Mesendoderm (in vitro differentiated cells): ENCODE measurements at regions not wholly inside any gene's neighbourhood (a gene's known extent, or its start where the extent isn't known, plus 50 kb on each side); places are given as distances from the start of the nearest gene placed in this dataset. TPM values are rescaled to one million over a fixed set of nuclear protein-coding genes. Genes with fewer than 3 reads are reported as not detected.

Source experiments
- DNase-seq: peaks from one replicate; pipeline ENCODE4 v3.0.0; 2013
- H2AK5ac ChIP-seq: 2 replicates; pipeline ENCODE4 v1.6.1; 2013; ENCODE audit warnings: low read length, inconsistent platforms
- H2BK120ac ChIP-seq: 2 replicates; pipeline ENCODE4 v1.6.1; 2013; ENCODE audit warnings: low read depth, mild to moderate bottlenecking, low read length, moderate library complexity, mixed read lengths
- H2BK15ac ChIP-seq: replicated peaks from 2 replicates; pipeline ENCODE4 v1.6.1; 2013; ENCODE audit warnings: low read depth, mild to moderate bottlenecking, moderate library complexity
- H2BK5ac ChIP-seq: 2 replicates; pipeline ENCODE4 v1.6.1; 2013; ENCODE audit warnings: low read length, inconsistent platforms
- H3K18ac ChIP-seq: 2 replicates; pipeline ENCODE4 v1.6.1; 2013; ENCODE audit warnings: mild to moderate bottlenecking, low read length, mixed read lengths
- H3K23ac ChIP-seq: one replicate; pipeline ENCODE4 v1.6.1; 2013; ENCODE audit warnings: low read length
- H3K27ac ChIP-seq: 2 replicates; pipeline ENCODE4 v1.5.1; 2013; ENCODE audit warnings: low read depth, mild to moderate bottlenecking, inconsistent platforms, low read length, moderate library complexity
- H3K27me3 ChIP-seq: 2 replicates; pipeline ENCODE4 v1.6.1; 2013; ENCODE audit warnings: low read length, control low read depth, mild to moderate bottlenecking, inconsistent platforms; ENCODE audit not compliant: insufficient read depth, poor library complexity
- H3K36me3 ChIP-seq: 2 replicates; pipeline ENCODE4 v1.6.1; 2013; ENCODE audit warnings: low read length, inconsistent platforms; ENCODE audit not compliant: control insufficient read depth, insufficient read depth
- H3K4ac ChIP-seq: one replicate; pipeline ENCODE4 v1.6.1; 2013; ENCODE audit warnings: low read depth, mild to moderate bottlenecking, low read length, moderate library complexity
- H3K4me1 ChIP-seq: 2 replicates; pipeline ENCODE4 v1.6.1; 2013; ENCODE audit warnings: low read depth, low read length, inconsistent platforms; ENCODE audit not compliant: control insufficient read depth
- H3K4me2 ChIP-seq: 2 replicates; pipeline ENCODE4 v1.6.1; 2013; ENCODE audit warnings: low read length
- H3K4me3 ChIP-seq: 2 replicates; pipeline ENCODE4 v1.5.1; 2013; ENCODE audit warnings: mild to moderate bottlenecking, low read length
- H3K56ac ChIP-seq: one replicate; pipeline ENCODE4 v1.6.1; 2013; ENCODE audit warnings: low read length
- H3K79me1 ChIP-seq: 2 replicates; pipeline ENCODE4 v1.6.1; 2013; ENCODE audit warnings: low read length, inconsistent platforms
- H3K79me2 ChIP-seq: 2 replicates; pipeline ENCODE4 v1.6.1; 2013; ENCODE audit warnings: mild to moderate bottlenecking, low read length; ENCODE audit not compliant: control insufficient read depth, insufficient read depth
- H3K9ac ChIP-seq: 2 replicates; pipeline ENCODE4 v1.6.1; 2013; ENCODE audit warnings: low read length, inconsistent platforms
- H4K5ac ChIP-seq: one replicate; pipeline ENCODE4 v1.6.1; 2013; ENCODE audit warnings: low read length
- H4K8ac ChIP-seq: one replicate; pipeline ENCODE4 v1.6.1; 2013; ENCODE audit warnings: low read depth, mild to moderate bottlenecking, control low read depth, low read length, moderate library complexity
- WGBS: extraction: QIAGEN DNeasy Blood & Tissue Kit; methylation state at CpG from one replicate; pipeline ENCODE4 v1.1.7; 2013; ENCODE audit warnings: low lambda C conversion rate, missing lambda C conversion rate; ENCODE audit not compliant: insufficient coverage; ENCODE audit errors: extremely low coverage; 5-methylcytosine and 5-hydroxymethylcytosine counted together
- small RNA-seq: library from polyadenylated mRNA; stranded (forward); fragments of <200 nt; extraction: miRNeasy Mini kit (QIAGEN cat#:217004); gene quantifications from one replicate; pipeline ENCODE3, GENCODE V24; 2013; ENCODE audit not compliant: insufficient read depth

DNA sequence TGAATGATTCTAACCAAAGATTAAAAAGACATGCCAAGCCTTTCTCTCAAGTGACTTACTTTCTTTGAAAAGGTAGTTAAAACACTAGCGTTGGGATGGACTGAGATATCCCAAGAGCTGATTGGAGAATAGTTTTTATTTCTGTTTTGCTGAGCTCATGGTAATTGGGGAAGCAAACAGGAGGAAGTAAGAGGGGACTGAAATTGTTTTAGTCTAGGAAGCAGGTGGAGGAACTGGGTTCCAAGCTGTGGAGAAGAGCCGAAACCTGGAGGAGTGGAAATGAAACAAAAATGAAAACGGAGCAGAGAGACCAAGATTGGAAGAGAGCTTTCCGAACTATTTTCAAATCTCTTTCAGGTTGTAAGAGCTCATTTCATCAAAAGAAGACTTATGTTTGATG, 59.9 kb upstream of the TENT5A start:
- no peak overlapping the region for H4K8ac ChIP-seq
- no peak overlapping the region for H3K9ac ChIP-seq
- no peak overlapping the region for H3K23ac ChIP-seq
- H3K4me2 ChIP-seq = no peak overlapping the region
- H3K4me1 ChIP-seq = no peaks in the 10 kb centered on the region
- no CpG with 5 or more reads among the region's 4 CpGs for WGBS
- H2BK15ac ChIP-seq = no peak overlapping the region
- no peak overlapping the region for H2AK5ac ChIP-seq
- no peak overlapping the region for H3K56ac ChIP-seq
- no peak overlapping the region for H4K5ac ChIP-seq
- H2BK120ac ChIP-seq = no peak overlapping the region
- H3K36me3 ChIP-seq = no peaks in the 10 kb centered on the region
- H3K27ac ChIP-seq = no peak overlapping the region
- no peaks in the 10 kb centered on the region for H3K79me2 ChIP-seq
- H3K4me3 ChIP-seq = no peak overlapping the region
- no peak overlapping the region for H3K18ac ChIP-seq
- DNase-seq = no peak
- no peak overlapping the region for H3K4ac ChIP-seq
- no peak overlapping the region for H2BK5ac ChIP-seq
- no peaks in the 10 kb centered on the region for H3K79me1 ChIP-seq
- H3K27me3 ChIP-seq = no peaks in the 10 kb centered on the region

DNA sequence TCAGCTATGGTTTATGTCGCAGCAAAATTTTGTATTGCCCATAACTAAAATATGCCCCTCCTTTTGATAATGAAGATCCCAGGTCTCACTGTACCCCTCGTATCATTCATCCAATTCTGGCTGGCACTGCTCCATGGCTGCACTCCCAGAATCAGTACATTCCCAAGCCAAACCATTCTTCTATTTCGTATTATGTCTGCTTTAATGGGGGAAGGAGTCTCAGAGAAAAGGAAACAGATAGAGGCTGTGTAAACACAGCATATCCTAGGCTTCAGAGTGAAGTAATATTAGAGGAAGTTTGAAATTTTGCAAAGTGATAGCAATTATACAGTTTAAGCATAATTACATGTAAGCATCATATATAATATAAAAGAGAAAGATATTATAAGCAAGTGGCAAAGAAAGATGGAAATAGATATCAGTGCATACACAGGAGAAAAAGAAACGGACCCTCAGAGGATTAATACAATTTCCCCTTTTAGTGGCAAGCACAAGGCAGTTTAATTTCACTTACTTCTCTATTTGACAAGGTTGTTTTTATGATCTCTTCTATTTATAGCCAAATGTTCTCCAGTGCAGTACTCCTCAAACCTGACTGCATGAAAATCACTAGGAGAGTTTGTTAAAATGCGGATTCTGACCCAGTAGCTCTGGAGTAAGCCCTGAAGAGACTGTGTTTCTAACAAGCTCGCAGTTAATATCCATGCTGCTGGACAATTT, 56.5 kb upstream of the TENT5A start:
- Histone ChIP-seq H3K4me3 (no peak overlapping the region), H3K23ac (no peak overlapping the region), H3K36me3 (no peaks in the 10 kb centered on the region), H4K5ac (no peak overlapping the region), H3K27ac (no peak overlapping the region), H2BK5ac (no peak overlapping the region), H3K56ac (no peak overlapping the region), H3K79me2 (no peaks in the 10 kb centered on the region), H4K8ac (no peak overlapping the region), H3K4me1 (no peaks in the 10 kb centered on the region), H2BK15ac (no peak overlapping the region), H3K79me1 (no peaks in the 10 kb centered on the region), H3K4me2 (no peak overlapping the region), H3K4ac (no peak overlapping the region), H2AK5ac (no peak overlapping the region), H3K9ac (no peak overlapping the region), H3K18ac (no peak overlapping the region), H2BK120ac (no peak overlapping the region), H3K27me3 (no peaks in the 10 kb centered on the region)
- no CpG with 5 or more reads among the region's 6 CpGs for WGBS
- DNase-seq = no peak

DNA sequence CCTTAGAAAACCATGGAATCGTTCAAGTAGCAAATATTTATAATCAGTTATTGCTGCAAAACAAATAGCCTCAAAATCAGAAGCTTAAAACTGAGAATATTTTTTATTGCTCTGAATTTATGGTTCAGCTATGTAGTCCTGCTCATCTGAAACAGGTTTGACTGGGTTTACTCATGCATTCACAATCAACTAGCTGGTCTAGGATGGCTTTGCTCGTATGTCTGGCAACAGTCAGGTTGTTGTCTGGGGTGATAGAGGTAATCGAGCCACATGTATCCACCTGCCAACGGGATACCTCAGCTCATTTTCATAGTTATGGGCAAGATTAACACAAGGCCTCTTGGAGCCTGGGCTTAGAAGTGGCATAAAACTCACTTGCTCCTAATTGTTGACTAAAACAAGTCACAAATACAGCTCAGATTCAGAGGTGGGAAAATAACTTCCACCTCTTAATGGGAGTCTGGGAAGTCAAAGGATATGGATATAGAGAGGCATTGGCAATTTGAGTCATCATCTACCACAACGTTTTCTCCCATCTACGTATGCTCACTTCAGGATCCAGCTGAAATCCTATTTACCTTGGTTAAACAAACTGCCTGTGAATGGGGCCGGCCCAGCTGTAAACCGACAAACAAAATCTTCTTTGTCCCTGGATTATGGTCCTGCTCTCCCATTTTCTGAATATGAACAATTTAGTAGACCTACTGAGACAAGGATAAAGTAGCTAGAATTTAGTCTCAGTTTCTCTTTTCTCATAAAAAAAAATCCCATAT, 54.5 kb upstream of the TENT5A start:
- Histone ChIP-seq H3K79me2 (no peaks in the 10 kb centered on the region), H2BK15ac (no peak overlapping the region), H3K4ac (no peak overlapping the region), H4K5ac (no peak overlapping the region), H3K4me2 (no peak overlapping the region), H3K36me3 (no peaks in the 10 kb centered on the region), H3K18ac (no peak overlapping the region), H3K79me1 (no peaks in the 10 kb centered on the region), H2BK5ac (no peak overlapping the region), H3K23ac (no peak overlapping the region), H3K56ac (no peak overlapping the region), H3K27ac (no peak overlapping the region), H4K8ac (no peak overlapping the region), H3K27me3 (no peaks in the 10 kb centered on the region), H3K4me3 (no peak overlapping the region), H2BK120ac (no peak overlapping the region), H2AK5ac (no peak overlapping the region), H3K9ac (no peak overlapping the region), H3K4me1 (no peaks in the 10 kb centered on the region)
- WGBS = no CpG with 5 or more reads among the region's 8 CpGs
- DNase-seq = no peak

DNA sequence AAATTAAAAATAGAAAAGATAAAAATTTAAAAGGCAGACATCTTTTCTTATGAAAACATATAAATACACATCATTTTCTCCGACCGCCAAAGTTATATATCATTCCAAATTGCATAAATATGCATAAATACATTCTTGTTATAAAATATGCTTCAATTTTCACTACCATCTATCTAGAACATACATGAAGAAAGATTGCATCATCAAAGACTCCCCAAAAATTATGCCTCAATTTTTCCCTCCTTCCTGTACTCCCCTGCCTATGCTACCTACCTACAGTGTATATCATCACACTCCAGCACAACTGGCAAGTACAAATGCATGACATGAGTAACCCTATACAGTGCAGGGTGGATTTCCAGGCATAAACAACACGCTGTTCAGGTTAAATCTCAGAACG, 49.9 kb upstream of the TENT5A start:
- Histone ChIP-seq H3K23ac (no peak overlapping the region), H3K27me3 (no peaks in the 10 kb centered on the region), H3K4me1 (no peaks in the 10 kb centered on the region), H3K27ac (no peak overlapping the region), H3K36me3 (no peaks in the 10 kb centered on the region), H3K56ac (no peak overlapping the region), H3K18ac (no peak overlapping the region), H3K79me1 (no peaks in the 10 kb centered on the region), H2AK5ac (no peak overlapping the region), H3K4ac (no peak overlapping the region), H4K8ac (no peak overlapping the region), H3K79me2 (no peaks in the 10 kb centered on the region), H4K5ac (no peak overlapping the region), H2BK15ac (no peak overlapping the region), H2BK120ac (no peak overlapping the region), H3K9ac (no peak overlapping the region), H3K4me2 (no peak overlapping the region), H3K4me3 (no peak overlapping the region), H2BK5ac (no peak overlapping the region)
- WGBS = no CpG with 5 or more reads among the region's 4 CpGs
- DNase-seq = no peak

Small RNAs in the stretch of these regions (small RNA-seq; reads per million reads assigned to genes)
- gene AL360157.1 = not detected
